DMS79 treated with DMSO at 0.1 percent for 48 hours (cell line): ENCODE measurements at regions not wholly inside any gene's neighbourhood (a gene's known extent, or its start where the extent isn't known, plus 50 kb on each side); places are given as distances from the start of the nearest gene placed in this dataset.

Experiments
- DNase-seq: peaks from one replicate; lab custom pipeline; 2025; lab: John Stamatoyannopoulos, UW

GRCh38 chr5:133738271-133738670 lies 125.9 kb upstream of the FSTL4 start:
- no peak for DNase-seq

DNA sequence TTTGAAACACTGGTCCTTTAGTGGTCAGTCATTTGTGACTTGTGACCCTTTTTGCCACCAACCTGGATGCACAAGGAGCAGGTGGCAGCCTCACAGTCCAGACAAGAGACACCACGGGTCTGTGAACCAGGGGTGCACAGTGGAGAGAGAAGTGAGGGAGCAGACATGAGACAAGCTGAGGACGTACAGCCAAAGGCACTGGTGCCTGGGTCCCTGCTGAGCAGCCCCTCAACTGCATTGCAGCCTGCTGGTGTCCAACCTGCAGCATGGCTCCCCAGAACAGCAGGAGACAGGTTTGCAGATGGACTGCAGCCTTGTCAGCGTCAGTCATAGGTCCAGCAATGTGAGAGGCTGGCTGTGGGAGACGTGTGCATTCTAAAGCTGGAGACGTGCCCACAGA lies 124.2 kb upstream of the FSTL4 start:
- no peak for DNase-seq

DNA sequence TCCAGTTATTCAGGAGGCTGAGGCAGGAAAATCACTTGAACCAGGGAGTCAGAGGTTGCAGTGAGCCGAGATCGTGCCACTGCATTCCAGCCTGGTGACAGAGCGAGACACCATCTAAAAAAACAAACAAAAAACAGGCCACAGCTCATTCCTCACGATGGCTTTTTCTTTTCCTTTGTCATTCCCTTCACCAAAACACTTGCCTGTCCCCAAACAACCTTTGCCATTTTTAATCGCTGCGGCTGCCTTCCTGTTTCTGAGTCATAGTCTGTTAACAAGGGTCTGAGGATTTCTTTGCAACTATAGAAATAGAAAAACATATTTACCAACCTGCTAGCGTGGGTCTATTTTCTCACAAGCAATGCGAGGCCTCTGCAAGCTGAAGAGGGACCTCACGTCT lies 123.0 kb upstream of the FSTL4 start:
- no peak for DNase-seq

- DNase-seq, result no peak
Observed at GRCh38 chr5:133734916-133735315, 122.6 kb upstream of the FSTL4 start.

DNA sequence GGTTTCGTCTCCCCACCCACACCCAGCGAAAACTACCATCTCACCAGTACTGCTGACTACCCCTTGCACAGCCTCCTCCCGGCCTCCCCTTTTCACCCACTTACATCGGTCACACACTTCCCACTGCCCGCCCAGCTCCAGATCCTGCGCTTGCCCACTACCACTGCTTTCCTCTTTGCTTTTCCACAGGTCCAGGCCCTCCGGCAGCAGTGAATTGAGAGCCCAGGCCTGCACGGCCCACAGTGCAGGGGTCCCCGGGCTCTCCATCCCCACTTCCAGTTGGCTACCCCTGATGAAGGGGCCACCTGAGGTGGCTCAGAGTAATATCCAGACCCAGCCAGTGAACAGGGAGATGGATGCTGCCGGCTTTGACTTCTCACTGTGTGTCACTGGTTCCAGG lies 120.2 kb upstream of the FSTL4 start:
- DNase-seq, result no peak

DNA sequence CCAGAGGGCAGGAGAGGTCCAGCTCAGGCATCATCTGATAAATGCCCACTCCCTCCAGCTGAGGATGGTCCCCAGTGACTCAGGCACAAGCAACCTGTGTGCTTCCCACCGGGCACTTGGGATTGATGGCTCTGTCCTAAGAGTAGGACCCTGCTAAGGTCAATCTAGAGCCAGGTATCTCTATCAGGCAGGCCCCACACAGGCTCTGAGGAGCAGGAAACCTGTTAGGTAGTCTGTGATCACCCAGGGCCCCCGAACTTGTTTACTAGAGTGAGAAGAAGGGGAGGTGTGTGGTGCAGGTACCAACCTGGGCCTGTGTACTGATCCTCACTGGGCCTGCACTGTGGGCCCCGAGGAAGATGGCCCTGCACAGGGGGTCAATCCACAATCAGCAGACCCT lies 119.6 kb upstream of the FSTL4 start:
- no peak for DNase-seq

GRCh38 chr5:133730866-133731265 lies 118.5 kb upstream of the FSTL4 start:
- no peak for DNase-seq

- no peak for DNase-seq
Observed at GRCh38 chr5:133730346-133730745, 118.0 kb upstream of the FSTL4 start.

DNA sequence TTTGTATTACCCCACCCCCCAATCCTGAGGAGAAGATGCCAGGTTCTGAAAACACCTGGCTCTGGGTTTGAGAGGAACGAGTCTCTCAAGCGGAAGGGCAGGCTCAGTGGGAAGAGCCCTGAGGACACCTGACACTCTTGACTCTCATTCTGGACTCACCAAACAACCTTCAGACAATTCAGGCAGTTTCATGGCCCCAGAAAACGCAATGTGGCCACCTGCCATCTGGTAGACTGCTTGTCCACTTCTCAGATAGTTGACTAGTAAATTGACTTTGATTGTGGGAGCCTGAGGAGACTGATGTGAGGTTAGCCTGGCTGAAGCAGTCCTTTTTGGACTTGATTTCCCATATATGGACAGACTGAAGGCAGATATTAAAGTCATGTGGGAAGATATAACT lies 117.5 kb upstream of the FSTL4 start:
- DNase-seq, result no peak

GRCh38 chr5:133728475-133728874 lies 116.1 kb upstream of the FSTL4 start:
- no peak for DNase-seq

GRCh38 chr5:133727636-133728035 lies 115.3 kb upstream of the FSTL4 start:
- no peak for DNase-seq

- DNase-seq, result no peak
Observed at GRCh38 chr5:133723651-133724366, 111.5 kb upstream of the FSTL4 start.

DNA sequence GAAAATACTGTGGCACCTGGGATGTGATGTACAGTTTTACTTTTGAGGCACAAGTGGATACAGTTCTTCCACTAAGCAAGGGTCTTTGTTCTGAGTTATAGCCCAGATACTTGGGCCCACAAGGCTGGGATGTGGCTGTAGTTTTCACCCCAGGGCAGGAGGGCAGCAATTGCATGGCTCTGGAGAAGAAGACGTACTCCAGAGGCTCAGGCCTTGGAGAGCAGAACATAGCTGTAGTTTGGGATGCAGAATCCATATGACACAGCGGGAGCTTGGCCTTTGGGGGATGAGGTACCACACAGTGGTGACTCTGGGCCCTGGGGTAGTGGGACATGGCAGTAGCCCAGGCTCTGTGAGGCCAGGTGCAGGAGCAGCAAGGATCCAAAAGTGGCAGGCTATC lies 110.8 kb upstream of the FSTL4 start:
- DNase-seq, result no peak

DNA sequence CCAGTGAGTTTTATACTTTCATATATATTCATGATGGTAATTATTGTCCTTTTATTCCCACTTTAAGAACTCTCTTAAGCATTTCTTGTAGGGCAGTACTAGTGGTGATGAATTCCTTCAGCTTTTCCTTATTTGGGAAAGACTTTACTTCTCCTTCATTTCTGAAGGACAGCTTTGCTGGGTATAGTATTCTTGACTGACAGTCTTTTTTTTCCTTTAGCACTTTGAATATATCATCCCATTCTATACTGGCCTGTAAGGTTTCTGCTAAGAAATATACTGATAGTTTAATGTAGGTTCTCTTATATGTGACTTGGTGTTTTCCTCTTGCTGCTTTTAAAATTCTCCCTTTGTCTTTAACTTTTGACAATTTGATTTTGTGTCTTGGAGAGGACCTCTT lies 109.0 kb upstream of the FSTL4 start:
- no peak for DNase-seq

- no peak for DNase-seq
Observed at GRCh38 chr5:133718457-133718856, 106.1 kb upstream of the FSTL4 start.

- no peak for DNase-seq
Observed at GRCh38 chr5:133716532-133717183, 104.3 kb upstream of the FSTL4 start.

DNA sequence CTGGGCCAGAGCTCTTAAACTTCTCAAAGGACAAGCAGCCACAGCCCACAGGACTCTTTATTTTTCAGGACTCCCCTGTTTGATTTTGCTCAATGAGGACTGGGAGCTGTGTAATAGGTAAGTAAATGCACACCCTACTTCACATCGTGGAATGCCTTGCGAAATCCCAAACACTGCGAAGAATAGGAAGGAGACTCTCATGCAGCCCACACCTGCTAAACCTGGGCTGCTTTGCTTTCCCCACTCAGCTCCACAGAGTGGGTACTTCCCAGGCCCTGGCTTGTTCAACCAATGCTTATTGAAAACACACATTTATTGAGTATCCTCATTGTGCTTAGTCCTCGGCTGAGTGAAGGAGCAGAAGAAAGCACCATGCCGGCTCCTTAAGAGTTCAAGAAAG lies 103.3 kb upstream of the FSTL4 start:
- no peak for DNase-seq

DNA sequence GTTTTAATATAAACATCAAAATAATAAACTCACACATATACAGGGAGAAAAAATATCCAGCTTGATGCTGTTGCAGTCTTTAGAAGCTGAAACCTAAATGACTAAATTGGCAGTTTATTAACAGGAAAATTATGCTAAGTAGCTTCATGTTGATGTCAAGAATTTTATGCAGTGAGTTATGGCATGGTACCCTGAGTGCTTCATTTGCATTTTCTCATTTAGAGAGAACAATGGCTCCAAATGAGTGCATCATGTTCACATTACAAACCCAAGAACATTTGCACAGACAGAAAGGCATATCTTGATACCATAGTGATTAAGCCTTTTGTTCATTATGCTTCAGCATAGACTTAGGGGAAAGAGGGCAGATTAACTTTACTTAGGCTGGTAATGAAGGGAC lies 102.9 kb upstream of the FSTL4 start:
- no peak for DNase-seq

GRCh38 chr5:133714161-133714915 lies 102.0 kb upstream of the FSTL4 start:
- peak; percentile 21 for DNase-seq

DNA sequence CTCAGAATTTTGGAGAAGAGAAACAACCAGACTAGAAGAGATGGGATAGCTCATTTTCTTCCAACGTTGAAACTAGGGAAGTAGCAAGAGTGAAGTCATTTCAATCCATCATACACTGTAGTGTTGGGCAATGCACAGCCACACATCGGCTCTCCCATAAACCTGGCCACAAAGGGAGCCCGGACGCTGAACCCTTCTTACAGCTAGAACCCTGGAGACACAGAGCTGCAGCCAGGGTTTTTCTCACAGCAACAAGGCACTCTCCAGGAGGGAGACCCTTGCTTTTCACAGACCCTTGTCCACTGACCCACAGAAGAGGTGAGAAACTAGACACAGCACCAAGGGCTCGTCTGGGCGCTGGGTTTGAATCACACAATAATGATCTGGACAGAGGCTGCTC lies 101.4 kb upstream of the FSTL4 start:
- no peak for DNase-seq

DNA sequence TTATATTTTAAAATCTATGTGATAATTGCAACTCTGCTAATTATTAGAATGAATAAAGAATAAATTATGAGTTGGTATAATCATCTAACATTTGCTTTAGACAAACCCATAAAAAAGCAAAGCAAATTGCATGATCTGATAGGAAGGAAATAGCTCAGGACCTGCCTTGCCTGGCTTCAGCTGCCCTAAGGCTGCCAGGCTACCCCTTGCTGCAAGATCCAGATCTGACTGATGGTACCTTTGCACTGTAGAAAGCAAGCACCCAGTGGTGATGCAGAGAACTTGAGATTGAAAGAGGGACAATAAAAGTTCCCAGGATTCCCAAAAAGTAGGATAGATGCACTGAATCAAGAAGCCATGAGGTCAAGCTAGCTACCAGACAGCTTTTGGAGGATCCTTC lies 100.9 kb upstream of the FSTL4 start:
- DNase-seq, result no peak

GRCh38 chr5:133712562-133712961 lies 100.2 kb upstream of the FSTL4 start:
- DNase-seq, result no peak

DNA sequence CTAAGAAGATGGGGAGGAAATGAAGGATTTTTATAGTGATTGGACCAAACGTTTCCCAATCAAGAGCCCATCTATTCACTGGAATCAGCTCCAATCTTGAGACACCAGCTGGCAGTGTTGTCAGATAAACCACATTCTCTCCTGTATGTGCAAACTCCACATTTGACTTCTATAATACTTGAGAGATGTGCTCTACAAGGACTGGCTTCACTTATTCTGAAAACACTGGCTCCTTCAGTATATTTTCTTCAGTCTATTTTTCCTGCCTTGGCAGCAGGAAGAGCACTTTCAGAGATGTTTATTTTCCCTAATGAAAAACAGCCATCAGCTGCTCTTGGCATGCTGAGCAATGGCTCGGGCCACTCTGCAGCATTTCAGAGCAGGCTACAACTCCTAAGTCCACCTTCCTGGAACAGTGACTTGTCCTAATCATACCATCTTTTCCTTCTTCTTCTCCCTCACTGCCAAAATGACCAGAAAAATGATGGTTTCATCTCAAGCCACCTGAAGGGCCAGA lies 96.9 kb upstream of the FSTL4 start:
- no peak for DNase-seq
